ENCODE measurements at regions not wholly inside any gene's neighbourhood (a gene's known extent, or its start where the extent isn't known, plus 50 kb on each side); places are given as distances from the start of the nearest gene placed in this dataset.
"Not testable (repeated sequence)": the region's sequence is repeated elsewhere in the genome, so short reads cannot be mapped to it uniquely, and the experiment has no call there.

GRCh38 chr1:143735764-143736461, 235.9 kb downstream of the FAM72C start:
- no peak for TF ChIP-seq CTCF (conservative IDR thresholded peaks at IDR 0.05; ENCODE audit: low read depth, low read length)
- DNase-seq (ENCODE audit: low read depth), result no peak
- peak overlapping the region; percentile 72 for H3K4me3 ChIP-seq (ENCODE audit: low read depth, low read length)

- DNase-seq (ENCODE audit: low read depth); H3K4me3 ChIP-seq (ENCODE audit: low read depth, low read length): not testable (repeated sequence)
Observed at GRCh38 chr1:143734261-143734660, 237.5 kb downstream of the FAM72C start.

GRCh38 chr1:143730890-143731289, 240.9 kb downstream of the FAM72C start:
- not testable (repeated sequence) for H3K4me3 ChIP-seq (ENCODE audit: low read depth, low read length); DNase-seq (ENCODE audit: low read depth)

GRCh38 chr1:143729449-143730111, 242.2 kb downstream of the FAM72C start:
- not testable (repeated sequence) for H3K4me3 ChIP-seq (ENCODE audit: low read depth, low read length); DNase-seq (ENCODE audit: low read depth)

GRCh38 chr1:143728802-143729448, 242.9 kb downstream of the FAM72C start:
- not testable (repeated sequence) for DNase-seq (ENCODE audit: low read depth); H3K4me3 ChIP-seq (ENCODE audit: low read depth, low read length)

GRCh38 chr1:143727263-143727662, 244.5 kb downstream of the FAM72C start:
- TF ChIP-seq CTCF (conservative IDR thresholded peaks at IDR 0.05; ENCODE audit: low read depth, low read length), result no peak
- no peak for DNase-seq (ENCODE audit: low read depth)
- no peak overlapping the region for H3K4me3 ChIP-seq (ENCODE audit: low read depth, low read length)

- no peak for DNase-seq (ENCODE audit: low read depth)
- H3K4me3 ChIP-seq (ENCODE audit: low read depth, low read length), result peak overlapping the region; percentile 35
- no peak for TF ChIP-seq CTCF (conservative IDR thresholded peaks at IDR 0.05; ENCODE audit: low read depth, low read length)
Observed at GRCh38 chr1:143721024-143721373, 250.8 kb downstream of the FAM72C start.

GRCh38 chr1:143720087-143721023, 251.4 kb downstream of the FAM72C start:
- TF ChIP-seq CTCF (conservative IDR thresholded peaks at IDR 0.05; ENCODE audit: low read depth, low read length), result no peak
- DNase-seq (ENCODE audit: low read depth), result no peak
- H3K4me3 ChIP-seq (ENCODE audit: low read depth, low read length), result peak overlapping the region; percentile 35
